IPS-18a (cell line): ENCODE measurements at regions not wholly inside any gene's neighbourhood (a gene's known extent, or its start where the extent isn't known, plus 50 kb on each side); places are given as distances from the start of the nearest gene placed in this dataset.

Source experiments
- H3K27ac ChIP-seq: one replicate; pipeline ENCODE4 v1.5.1; 2013; ENCODE audit warnings: low read length
- H3K27me3 ChIP-seq: one replicate; pipeline ENCODE4 v1.6.1; 2013; ENCODE audit warnings: mild to moderate bottlenecking, low read length; ENCODE audit not compliant: control insufficient read depth, insufficient read depth
- H3K36me3 ChIP-seq: one replicate; pipeline ENCODE4 v1.6.1; 2013; ENCODE audit warnings: low read depth, low read length; ENCODE audit not compliant: control insufficient read depth
- H3K4me1 ChIP-seq: one replicate; pipeline ENCODE4 v1.6.1; 2013; ENCODE audit warnings: low read depth, low read length; ENCODE audit not compliant: control insufficient read depth
- H3K4me3 ChIP-seq: one replicate; pipeline ENCODE4 v1.5.1; 2013; ENCODE audit warnings: low read length
- H3K9ac ChIP-seq: one replicate; pipeline ENCODE4 v1.6.1; 2013; ENCODE audit warnings: mild to moderate bottlenecking, low read length, moderate library complexity
- H3K9me3 ChIP-seq: one replicate; pipeline ENCODE4 v1.6.1; 2013; ENCODE audit warnings: low read depth, low read length; ENCODE audit not compliant: control insufficient read depth

GRCh38 chr17:79335456-79335855 is 260.8 kb downstream of the ENGASE start:
- Histone ChIP-seq H3K9ac (no peak overlapping the region), H3K4me1 (peaks cover 4% of the 10 kb centered on the region), H3K9me3 (no peaks in the 10 kb centered on the region), H3K36me3 (no peaks in the 10 kb centered on the region), H3K27ac (no peak overlapping the region), H3K27me3 (no peaks in the 10 kb centered on the region), H3K4me3 (no peak overlapping the region)

- H3K4me1 ChIP-seq: peaks cover 4% of the 10 kb centered on the region
- H3K36me3 ChIP-seq: no peaks in the 10 kb centered on the region
- no peaks in the 10 kb centered on the region for H3K27me3 ChIP-seq
- H3K4me3 ChIP-seq: no peak overlapping the region
- H3K9ac ChIP-seq: no peak overlapping the region
- no peak overlapping the region for H3K27ac ChIP-seq
- H3K9me3 ChIP-seq: no peaks in the 10 kb centered on the region
These were observed 257.5 kb downstream of the ENGASE start for GRCh38 chr17:79332011-79332554.

DNA sequence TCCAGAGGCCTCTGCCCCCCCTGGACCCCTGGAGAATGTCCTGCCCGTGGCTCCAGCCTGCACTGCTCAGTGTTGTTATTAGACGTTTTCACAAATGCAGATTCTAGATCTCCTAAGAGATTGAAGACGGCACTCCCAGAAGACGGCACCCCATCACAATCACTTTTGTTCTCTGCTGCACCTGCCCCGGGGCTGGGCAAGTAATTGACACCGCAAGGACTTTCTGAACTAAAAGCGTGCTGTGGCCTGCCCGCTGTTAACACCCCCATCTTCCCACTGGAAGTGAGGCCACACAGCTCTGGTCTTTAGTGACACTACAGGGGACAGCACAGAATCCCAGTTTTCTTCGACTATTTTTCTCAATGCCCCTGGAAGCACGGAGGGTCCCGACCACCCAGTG is 256.9 kb downstream of the ENGASE start:
- H3K27ac ChIP-seq: no peak overlapping the region
- H3K9ac ChIP-seq: no peak overlapping the region
- H3K36me3 ChIP-seq: no peaks in the 10 kb centered on the region
- peaks cover 4% of the 10 kb centered on the region for H3K4me1 ChIP-seq
- H3K9me3 ChIP-seq: no peaks in the 10 kb centered on the region
- H3K27me3 ChIP-seq: no peaks in the 10 kb centered on the region
- H3K4me3 ChIP-seq: no peak overlapping the region

DNA sequence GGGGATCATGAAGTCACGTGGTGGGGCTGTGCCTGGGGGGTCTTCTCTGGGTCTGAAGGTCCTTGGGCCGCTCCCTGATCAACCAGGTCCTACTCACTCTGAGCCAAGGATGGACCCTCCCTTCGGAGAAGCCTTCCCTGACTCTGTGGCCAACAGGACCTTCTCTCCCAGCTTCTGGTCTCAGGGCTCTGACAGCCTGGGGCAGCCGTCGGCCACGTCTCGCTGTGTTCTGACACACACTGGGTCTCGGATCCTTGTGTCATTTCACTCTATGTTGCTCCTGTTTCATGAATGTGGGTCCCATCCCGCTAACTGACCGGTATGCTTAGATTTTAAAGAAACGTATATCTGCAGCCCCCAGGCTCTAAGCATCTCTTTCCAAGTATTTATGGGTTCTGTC is 256.1 kb downstream of the ENGASE start:
- H3K27ac ChIP-seq: no peak overlapping the region
- no peaks in the 10 kb centered on the region for H3K27me3 ChIP-seq
- no peaks in the 10 kb centered on the region for H3K9me3 ChIP-seq
- no peak overlapping the region for H3K4me3 ChIP-seq
- H3K36me3 ChIP-seq: no peaks in the 10 kb centered on the region
- peaks cover 4% of the 10 kb centered on the region for H3K4me1 ChIP-seq
- H3K9ac ChIP-seq: no peak overlapping the region

GRCh38 chr17:79330229-79330628 is 255.6 kb downstream of the ENGASE start:
- Histone ChIP-seq H3K27me3 (no peaks in the 10 kb centered on the region), H3K9me3 (no peaks in the 10 kb centered on the region), H3K4me3 (no peak overlapping the region), H3K27ac (no peak overlapping the region), H3K9ac (no peak overlapping the region), H3K36me3 (no peaks in the 10 kb centered on the region), H3K4me1 (peaks cover 4% of the 10 kb centered on the region)

DNA sequence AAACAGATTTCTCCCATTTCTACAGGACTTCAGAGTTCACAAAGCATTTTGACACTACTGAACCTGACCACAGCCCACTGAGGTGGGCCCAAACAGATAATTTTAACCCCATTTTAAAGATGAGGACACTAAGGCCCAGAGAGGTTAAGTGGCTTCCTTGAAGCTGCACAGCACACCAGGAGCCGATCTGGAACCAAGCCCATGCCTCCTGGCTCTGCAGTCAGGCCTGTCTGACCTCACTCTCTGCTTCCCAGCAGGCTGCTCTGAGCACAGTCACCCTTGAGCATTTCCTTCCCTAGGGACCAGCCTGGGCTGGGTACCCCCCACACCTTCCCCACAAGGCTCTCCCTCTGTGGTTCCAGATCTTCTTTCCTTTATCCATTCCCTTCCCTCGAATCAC is 252.2 kb downstream of the ENGASE start:
- H3K36me3 ChIP-seq: no peaks in the 10 kb centered on the region
- peaks cover 3% of the 10 kb centered on the region for H3K4me1 ChIP-seq
- no peak overlapping the region for H3K27ac ChIP-seq
- peaks cover 3% of the 10 kb centered on the region for H3K27me3 ChIP-seq
- H3K9me3 ChIP-seq: no peaks in the 10 kb centered on the region
- no peak overlapping the region for H3K9ac ChIP-seq
- no peak overlapping the region for H3K4me3 ChIP-seq

GRCh38 chr17:79325709-79326430 is 251.2 kb downstream of the ENGASE start:
- Histone ChIP-seq H3K9me3 (no peaks in the 10 kb centered on the region), H3K4me1 (no peaks in the 10 kb centered on the region), H3K9ac (no peak overlapping the region), H3K27ac (no peak overlapping the region), H3K27me3 (peaks cover 3% of the 10 kb centered on the region), H3K4me3 (no peak overlapping the region), H3K36me3 (no peaks in the 10 kb centered on the region)

- Histone ChIP-seq H3K27me3 (peaks cover 3% of the 10 kb centered on the region), H3K4me1 (no peaks in the 10 kb centered on the region), H3K27ac (no peak overlapping the region), H3K9me3 (no peaks in the 10 kb centered on the region), H3K4me3 (no peak overlapping the region), H3K9ac (no peak overlapping the region), H3K36me3 (no peaks in the 10 kb centered on the region)
These were observed 249.6 kb downstream of the ENGASE start for GRCh38 chr17:79324194-79324593.

DNA sequence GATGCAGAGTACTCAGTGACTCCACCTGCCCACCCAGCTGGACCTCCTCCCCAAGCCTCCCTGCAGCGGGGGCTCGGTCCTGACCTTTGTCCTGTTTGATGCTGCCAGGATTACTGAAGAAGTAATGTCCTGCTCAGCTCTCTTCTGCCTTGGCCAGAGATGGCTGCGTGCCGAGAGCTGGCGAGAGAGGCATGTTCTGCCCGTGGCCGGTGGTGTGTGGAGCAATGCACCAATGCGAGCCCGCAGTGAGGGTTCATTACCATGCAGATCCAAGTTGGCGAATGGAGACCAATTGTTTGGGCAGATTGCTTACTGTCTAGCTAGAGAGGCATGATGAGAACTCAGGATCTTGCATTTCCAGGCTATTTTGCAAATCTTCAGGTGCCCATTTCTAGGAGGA is 248.9 kb downstream of the ENGASE start:
- H3K27me3 ChIP-seq: peaks cover 3% of the 10 kb centered on the region
- no peak overlapping the region for H3K9ac ChIP-seq
- no peaks in the 10 kb centered on the region for H3K4me1 ChIP-seq

GRCh38 chr17:79322211-79323123 is 247.8 kb downstream of the ENGASE start:
- H3K4me3 ChIP-seq: no peak overlapping the region
- peaks cover 3% of the 10 kb centered on the region for H3K27me3 ChIP-seq
- H3K36me3 ChIP-seq: no peaks in the 10 kb centered on the region
- no peaks in the 10 kb centered on the region for H3K9me3 ChIP-seq
- H3K4me1 ChIP-seq: no peaks in the 10 kb centered on the region
- H3K27ac ChIP-seq: no peak overlapping the region
- no peak overlapping the region for H3K9ac ChIP-seq

More for the DNA sequence above, 248.9 kb downstream of the ENGASE start:
- no peak overlapping the region for H3K27ac ChIP-seq
- H3K4me3 ChIP-seq: no peak overlapping the region
- H3K9me3 ChIP-seq: no peaks in the 10 kb centered on the region
- H3K36me3 ChIP-seq: no peaks in the 10 kb centered on the region

- H3K4me1 ChIP-seq: peaks cover 8% of the 10 kb centered on the region
- H3K27ac ChIP-seq: no peak overlapping the region
- no peaks in the 10 kb centered on the region for H3K9me3 ChIP-seq
- H3K27me3 ChIP-seq: peaks cover 3% of the 10 kb centered on the region
- no peak overlapping the region for H3K4me3 ChIP-seq
- no peaks in the 10 kb centered on the region for H3K36me3 ChIP-seq
- H3K9ac ChIP-seq: no peak overlapping the region
These were observed 245.7 kb downstream of the ENGASE start for GRCh38 chr17:79320331-79320730.
